GM21390 (cell line): ENCODE measurements at regions not wholly inside any gene's neighbourhood (a gene's known extent, or its start where the extent isn't known, plus 50 kb on each side); places are given as distances from the start of the nearest gene placed in this dataset.
"Not testable (repeated sequence)": the region's sequence is repeated elsewhere in the genome, so short reads cannot be mapped to it uniquely, and the experiment has no call there.

ENCODE experiments used
- ATAC-seq: cut with Tn5 transposase; IDR thresholded peaks from one replicate; pipeline ENCODE4 v1.9.1; 2021; ENCODE audit not compliant: unreplicated experiment

- ATAC-seq: no peak
These were observed 211.1 kb downstream of the ZNF365 start for GRCh38 chr10:62585211-62585775.

- no peak for ATAC-seq
These were observed 212.8 kb downstream of the ZNF365 start for GRCh38 chr10:62587011-62587410.

DNA sequence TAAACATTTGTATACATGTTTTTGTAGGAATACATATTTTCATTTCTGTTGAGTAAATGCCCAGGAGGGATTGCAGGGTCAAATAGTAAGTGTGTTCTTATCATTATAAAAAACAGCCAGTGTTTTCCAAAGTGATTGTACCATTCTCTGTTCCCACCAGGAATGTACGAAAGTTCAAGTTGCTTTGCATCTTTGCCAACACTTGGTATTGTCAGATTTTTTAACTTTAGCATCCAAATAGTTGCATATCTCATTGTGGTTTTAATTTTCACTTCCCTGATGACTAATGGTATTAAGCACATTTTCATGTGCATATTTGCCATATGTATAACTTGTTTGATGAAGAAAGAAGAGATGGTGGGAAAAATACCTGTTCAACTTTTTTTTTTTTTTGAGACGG lies 213.9 kb downstream of the ZNF365 start:
- ATAC-seq: no peak

DNA sequence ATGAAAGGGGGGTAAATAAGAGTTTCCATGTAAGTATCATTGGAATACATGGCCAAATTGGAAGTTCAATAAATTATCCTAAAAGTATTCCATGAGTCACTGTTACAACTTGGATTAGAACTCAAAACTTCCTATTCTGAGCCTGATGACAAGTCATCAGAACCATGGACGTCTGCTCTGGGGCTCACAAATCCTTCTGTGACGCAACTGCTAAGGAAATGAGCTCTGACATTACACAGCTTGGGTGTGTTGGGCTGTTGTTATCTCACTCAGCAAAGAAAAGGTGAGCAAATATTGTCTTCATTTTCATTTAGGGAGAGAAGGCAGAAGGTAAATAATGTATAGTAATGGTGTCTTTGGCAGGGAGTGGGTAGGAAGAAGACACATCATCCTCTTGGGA lies 214.8 kb upstream of the ADO start:
- no peak for ATAC-seq

DNA sequence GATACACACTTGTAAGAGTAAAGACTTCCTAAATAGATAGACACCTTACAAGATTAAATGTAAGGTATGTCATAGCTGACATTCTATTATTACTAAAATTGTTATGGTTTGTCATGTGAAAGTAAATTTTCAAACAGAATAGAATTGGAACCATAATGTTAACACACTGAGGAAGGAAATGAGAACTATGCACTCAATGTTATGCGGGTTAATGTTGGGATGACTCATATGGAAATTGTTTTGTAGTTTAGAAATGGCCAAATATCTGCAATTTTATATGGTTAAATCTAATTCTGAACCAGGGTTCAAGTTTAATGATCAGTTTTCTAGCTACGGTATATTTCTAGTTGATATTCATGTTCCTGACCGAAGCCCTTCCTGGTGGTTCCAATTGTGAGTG lies 214.2 kb upstream of the ADO start:
- no peak for ATAC-seq

GRCh38 chr10:62594093-62594520 lies 210.4 kb upstream of the ADO start:
- ATAC-seq: peak; percentile 63

GRCh38 chr10:62597226-62597625 lies 207.3 kb upstream of the ADO start:
- no peak for ATAC-seq

DNA sequence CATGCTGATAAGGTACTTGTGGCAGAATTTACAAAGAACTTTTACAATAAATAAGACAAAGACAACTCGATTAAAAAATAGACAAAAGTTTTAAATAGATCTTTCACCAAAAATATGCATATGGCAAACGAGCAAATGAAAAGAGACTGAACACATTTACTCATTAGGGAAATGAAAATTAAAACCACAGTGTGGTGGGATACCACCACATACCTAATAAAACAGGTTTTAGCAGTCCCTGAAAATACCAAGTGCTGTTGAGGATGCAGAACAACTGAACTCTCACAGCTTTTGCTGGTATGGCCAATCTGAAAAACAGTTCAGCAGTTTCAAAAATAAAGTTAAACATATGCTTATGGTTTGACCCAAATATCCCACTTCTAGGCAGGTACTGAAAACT lies 205.4 kb upstream of the ADO start:
- no peak for ATAC-seq

DNA sequence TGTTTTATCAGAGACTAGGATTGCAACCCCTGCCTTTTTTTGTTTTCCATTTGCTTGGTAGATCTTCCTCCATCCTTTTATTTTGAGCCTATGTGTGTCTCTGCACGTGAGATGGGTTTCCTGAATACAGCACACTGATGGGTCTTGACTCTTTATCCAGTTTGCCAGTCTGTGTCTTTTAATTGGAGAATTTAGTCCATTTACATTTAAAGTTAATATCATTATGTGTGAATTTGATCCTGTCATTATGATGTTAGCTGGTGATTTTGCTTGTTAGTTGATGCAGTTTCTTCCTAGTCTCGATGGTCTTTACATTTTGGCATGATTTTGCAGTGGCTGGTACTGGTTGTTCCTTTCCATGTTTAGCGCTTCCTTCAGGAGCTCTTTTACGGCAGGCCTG lies 198.0 kb upstream of the ADO start:
- ATAC-seq: not testable (repeated sequence)

DNA sequence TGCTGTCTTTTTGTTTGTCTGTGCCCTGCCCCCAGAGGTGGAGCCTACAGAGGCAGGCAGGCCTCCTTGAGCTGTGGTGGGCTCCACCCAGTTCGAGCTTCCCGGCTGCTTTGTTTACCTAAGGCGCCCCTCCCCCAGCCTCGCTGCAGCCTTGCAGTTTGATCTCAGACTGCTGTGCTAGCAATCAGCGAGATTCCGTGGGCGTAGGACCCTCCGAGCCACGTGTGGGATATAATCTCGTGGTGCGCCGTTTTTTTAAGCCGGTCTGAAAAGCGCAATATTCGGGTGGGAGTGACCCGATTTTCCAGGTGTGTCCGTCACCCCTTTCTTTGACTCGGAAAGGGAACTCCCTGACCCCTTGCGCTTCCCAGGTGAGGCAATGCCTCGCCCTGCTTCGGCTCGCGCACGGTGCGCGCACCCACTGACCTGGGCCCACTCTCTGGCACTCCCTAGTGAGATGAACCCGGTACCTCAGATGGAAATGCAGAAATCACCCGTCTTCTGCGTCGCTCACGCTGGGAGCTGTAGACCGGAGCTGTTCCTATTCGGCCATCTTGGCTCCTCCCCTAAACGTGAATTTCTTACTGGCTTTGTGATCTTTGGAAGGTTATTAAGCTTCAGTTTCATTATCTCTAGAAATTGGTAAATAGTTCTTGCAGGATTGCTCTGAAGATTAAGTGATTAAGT lies 196.2 kb upstream of the ADO start:
- not testable (repeated sequence) for ATAC-seq

GRCh38 chr10:62610649-62611229 lies 193.8 kb upstream of the ADO start:
- ATAC-seq: peak; percentile 75

- ATAC-seq: no peak
These were observed 191.1 kb upstream of the ADO start for GRCh38 chr10:62613424-62613823.

DNA sequence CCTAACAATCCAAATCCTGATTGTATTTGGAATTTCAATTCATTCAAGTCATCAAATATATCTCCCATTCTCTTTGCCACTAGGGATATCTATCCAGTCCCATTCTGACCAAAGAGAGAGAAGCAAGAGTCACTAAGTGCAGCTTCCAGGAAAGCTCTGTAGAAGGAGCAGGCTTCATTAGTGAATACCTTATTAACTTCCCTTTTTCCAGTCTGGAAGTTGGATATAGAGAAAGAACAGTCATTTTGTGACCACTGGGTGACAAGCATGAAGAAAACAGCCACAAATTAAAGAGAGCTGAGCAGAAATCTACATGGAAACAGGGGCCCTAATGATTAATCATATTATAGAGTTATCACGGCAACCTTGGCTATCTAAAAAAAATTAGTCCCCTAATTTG lies 190.7 kb upstream of the ADO start:
- no peak for ATAC-seq

GRCh38 chr10:62614389-62615157 lies 189.9 kb upstream of the ADO start:
- peak; percentile 53 for ATAC-seq

DNA sequence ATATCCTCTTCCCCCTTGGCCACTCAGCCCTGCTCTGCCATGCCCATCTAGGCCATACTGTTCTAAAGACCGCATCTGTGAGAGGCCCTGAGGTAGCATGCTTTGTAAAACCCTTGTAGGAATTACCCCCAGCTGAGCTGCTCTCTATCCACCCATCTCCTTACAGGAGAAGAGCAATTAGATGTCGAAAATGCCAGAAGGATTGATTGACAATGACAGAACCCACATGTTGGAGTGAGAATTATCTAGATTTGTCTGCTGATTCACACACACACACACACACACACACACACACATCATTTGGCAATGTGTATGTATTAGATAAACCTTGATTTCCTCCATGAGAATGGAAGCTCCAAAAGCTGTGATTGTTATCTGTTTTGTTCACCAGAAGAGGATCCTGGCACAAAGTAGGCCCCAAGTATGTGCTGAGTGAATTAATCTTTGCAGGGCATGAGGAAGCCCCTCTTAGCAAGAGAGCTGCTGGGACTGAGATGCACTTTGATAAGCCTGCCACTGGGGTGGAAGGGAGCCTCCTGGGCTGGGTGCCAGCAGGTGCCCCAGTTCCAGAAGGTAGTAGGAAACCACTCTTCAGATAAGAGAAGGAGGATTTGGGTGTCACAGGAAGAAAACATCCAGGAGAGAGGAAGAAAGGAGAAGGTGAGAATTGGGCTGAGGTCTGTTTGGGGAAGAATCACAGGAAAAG lies 187.5 kb upstream of the ADO start:
- ATAC-seq: no peak

DNA sequence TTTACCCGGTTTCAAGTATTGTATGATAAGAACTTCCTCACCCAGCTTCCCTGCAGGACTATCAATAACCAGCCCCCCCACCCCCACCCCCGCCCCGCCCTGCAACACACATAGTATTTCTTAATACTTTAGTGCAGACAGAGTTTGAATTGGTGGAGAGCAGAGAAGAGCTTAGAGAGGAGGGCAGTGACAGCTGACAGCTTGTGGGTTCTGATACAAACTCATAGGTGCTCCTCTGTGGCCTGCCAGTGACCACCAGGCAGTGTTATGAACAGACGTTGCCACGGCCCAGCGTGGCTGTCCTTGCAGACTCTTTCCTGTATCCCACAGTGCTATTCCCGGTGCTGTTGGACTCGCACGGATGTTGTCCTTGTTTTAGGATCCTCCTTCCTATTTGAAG lies 186.9 kb upstream of the ADO start:
- no peak for ATAC-seq

DNA sequence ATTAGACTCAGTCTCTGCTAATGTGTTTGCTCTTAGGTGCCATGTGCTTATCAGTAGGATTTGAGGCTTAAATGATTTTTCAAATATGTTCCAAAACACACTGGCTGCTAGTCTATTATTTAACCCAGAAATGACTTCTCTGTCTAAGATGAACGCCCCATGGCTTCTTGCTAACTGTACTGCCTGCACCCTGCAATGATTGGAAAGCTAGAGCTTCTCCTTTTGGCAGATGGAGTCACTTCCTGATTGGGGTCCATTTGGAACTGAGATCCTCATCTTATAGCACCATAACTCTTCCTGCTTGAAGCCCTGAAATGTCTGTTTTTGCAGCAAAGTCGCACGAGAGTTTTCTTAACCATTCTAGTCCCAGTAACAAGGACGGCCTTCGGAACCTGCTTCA lies 186.5 kb upstream of the ADO start:
- ATAC-seq: no peak

- peak; percentile 51 for ATAC-seq
These were observed 185.7 kb upstream of the ADO start for GRCh38 chr10:62618576-62619412.

DNA sequence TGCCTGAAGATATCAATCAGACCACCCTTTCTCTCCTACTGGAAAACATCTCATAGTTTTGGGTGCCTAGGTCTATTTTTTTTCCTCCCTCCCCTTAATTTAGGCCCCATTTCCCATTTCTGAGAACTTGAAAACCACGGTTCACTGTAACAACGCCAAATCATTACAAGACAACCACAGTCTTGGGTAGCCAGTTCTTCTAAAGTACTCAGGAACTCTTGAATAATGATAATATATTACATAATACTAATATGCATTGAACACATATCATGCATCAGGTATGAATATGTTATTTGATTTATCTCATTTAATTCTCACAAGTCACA lies 185.1 kb upstream of the ADO start:
- no peak for ATAC-seq

GRCh38 chr10:62620491-62620890 lies 184.0 kb upstream of the ADO start:
- no peak for ATAC-seq

GRCh38 chr10:62623223-62623622 lies 181.3 kb upstream of the ADO start:
- no peak for ATAC-seq
